ENCODE measurements at regions not wholly inside any gene's neighbourhood (a gene's known extent, or its start where the extent isn't known, plus 50 kb on each side); places are given as distances from the start of the nearest gene placed in this dataset.

GRCh38 chr15:39205506-39206371 lies 375.1 kb upstream of the THBS1 start:
- WGBS, 5 donors: 90 to 95% (median 95%) methylated on average over 4 of the region's 4 CpGs
- Histone ChIP-seq H3K4me3 (no peak overlapping the region), H3K27ac (no peak overlapping the region), H3K27me3 (replicated peaks in 1 of 7) (no peaks in the 10 kb centered on the region), H3K4me1 (no peaks in the 10 kb centered on the region), H3K9me3 (no peaks in the 10 kb centered on the region), H3K36me3 (no peaks in the 10 kb centered on the region)
- TF ChIP-seq POLR2AphosphoS5 (IDR thresholded peaks at IDR 0.05) (no peak), CTCF (IDR thresholded peaks at IDR 0.05 in 8 of 11, conservative IDR thresholded peaks at IDR 0.05 in 3 of 11) (no peak), POLR2A (IDR thresholded peaks at IDR 0.05) (no peak)
- intact Hi-C loops (cut with DNase I; ENCODE audit: low total_unique reads): no loop called here
- no peak for DNase-seq

- intact Hi-C loops (cut with DNase I; ENCODE audit: low total_unique reads): no loop called here
- H3K27me3 ChIP-seq (replicated peaks in 1 of 7): no peaks in the 10 kb centered on the region
- no peaks in the 10 kb centered on the region for H3K36me3 ChIP-seq
- DNase-seq: no peak
- peaks cover 0 to 4% (median 0%) of the 10 kb centered on the region in 8 donors for H3K9me3 ChIP-seq
- H3K4me1 ChIP-seq: no peaks in the 10 kb centered on the region
- H3K27ac ChIP-seq: no peak overlapping the region
- no peak for TF ChIP-seq CTCF (IDR thresholded peaks at IDR 0.05 in 8 of 11, conservative IDR thresholded peaks at IDR 0.05 in 3 of 11)
- no peak for TF ChIP-seq POLR2AphosphoS5 (IDR thresholded peaks at IDR 0.05)
- TF ChIP-seq POLR2A (IDR thresholded peaks at IDR 0.05): no peak
- H3K4me3 ChIP-seq: no peak overlapping the region
- WGBS, 5 donors: 89 to 92% (median 91%) methylated on average over 5 of the region's 5 CpGs
These were observed 373.3 kb upstream of the THBS1 start for GRCh38 chr15:39207532-39208115.

GRCh38 chr15:39208187-39208586 lies 372.7 kb upstream of the THBS1 start:
- Histone ChIP-seq H3K27me3 (replicated peaks in 1 of 7) (no peaks in the 10 kb centered on the region), H3K36me3 (no peaks in the 10 kb centered on the region), H3K4me1 (no peaks in the 10 kb centered on the region), H3K27ac (no peak overlapping the region), H3K9me3 (peaks cover 0 to 4% (median 0%) of the 10 kb centered on the region in 8 donors), H3K4me3 (no peak overlapping the region)
- WGBS, 5 donors: 83 to 95% (median 87%) methylated on average over 2 of the region's 2 CpGs
- no peak for DNase-seq
- TF ChIP-seq POLR2A (IDR thresholded peaks at IDR 0.05) (no peak), POLR2AphosphoS5 (IDR thresholded peaks at IDR 0.05) (no peak), CTCF (IDR thresholded peaks at IDR 0.05 in 8 of 11, conservative IDR thresholded peaks at IDR 0.05 in 3 of 11) (no peak)
- intact Hi-C loops (cut with DNase I; ENCODE audit: low total_unique reads): no loop called here

- Histone ChIP-seq H3K4me3 (no peak overlapping the region), H3K4me1 (no peaks in the 10 kb centered on the region), H3K36me3 (no peaks in the 10 kb centered on the region), H3K9me3 (peaks cover 0 to 4% (median 0%) of the 10 kb centered on the region in 8 donors), H3K27ac (no peak overlapping the region), H3K27me3 (replicated peaks in 1 of 7) (no peaks in the 10 kb centered on the region)
- TF ChIP-seq CTCF (IDR thresholded peaks at IDR 0.05 in 8 of 11, conservative IDR thresholded peaks at IDR 0.05 in 3 of 11) (no peak), POLR2A (IDR thresholded peaks at IDR 0.05) (no peak), POLR2AphosphoS5 (IDR thresholded peaks at IDR 0.05) (no peak)
- no peak for DNase-seq
- intact Hi-C loops (cut with DNase I; ENCODE audit: low total_unique reads): no loop called here
- 92 to 96% (median 95%) methylated on average over 3 of the region's 3 CpGs for WGBS, 5 donors
These were observed 371.2 kb upstream of the THBS1 start for GRCh38 chr15:39209548-39210211.

Measured in spleen (tissue), 11 donors.